HAP-1 (cell line): ENCODE measurements at regions not wholly inside any gene's neighbourhood (a gene's known extent, or its start where the extent isn't known, plus 50 kb on each side); places are given as distances from the start of the nearest gene placed in this dataset.

Experiments used
- DNase-seq, 2 experiments: peaks; one replicate each; pipeline ENCODE4 v3.0.0-alpha.2; 2016 to 2020; ENCODE audit warnings: low spot score in 2 of 2
- H3K27me3 ChIP-seq: fragments of 250-450 bp; sonication (Bioruptor Pico); 2 replicates; pipeline ENCODE4 v1.5.1; 2020; ENCODE audit warnings: low read depth, mild to moderate bottlenecking, moderate library complexity
- H3K36me3 ChIP-seq: fragments of 250-450 bp; sonication (Bioruptor Pico); replicated peaks from 2 replicates; pipeline ENCODE4 v1.5.1; 2020; ENCODE audit warnings: mild to moderate bottlenecking
- H3K4me1 ChIP-seq: fragments of 250-450 bp; sonication (Bioruptor Pico); 2 replicates; pipeline ENCODE4 v1.5.1; 2020; ENCODE audit warnings: mild to moderate bottlenecking
- H3K4me3 ChIP-seq: fragments of 250-450 bp; sonication (Bioruptor Pico); 2 replicates; pipeline ENCODE4 v1.5.1; 2020; ENCODE audit warnings: mild to moderate bottlenecking, moderate library complexity
- H3K9me3 ChIP-seq: fragments of 250-450 bp; sonication (Bioruptor Pico); 2 replicates; pipeline ENCODE4 v1.5.1; 2020; ENCODE audit warnings: mild to moderate bottlenecking, moderate library complexity
- in situ Hi-C: fragments of 300-500 bp; cut with MboI; formaldehyde crosslinking; loops from 3 replicates; pipeline ENCODE4 v1.14.3; 2020; ENCODE audit warnings: low sequenced_read_pairs, inconsistent platforms, mixed read lengths

DNA sequence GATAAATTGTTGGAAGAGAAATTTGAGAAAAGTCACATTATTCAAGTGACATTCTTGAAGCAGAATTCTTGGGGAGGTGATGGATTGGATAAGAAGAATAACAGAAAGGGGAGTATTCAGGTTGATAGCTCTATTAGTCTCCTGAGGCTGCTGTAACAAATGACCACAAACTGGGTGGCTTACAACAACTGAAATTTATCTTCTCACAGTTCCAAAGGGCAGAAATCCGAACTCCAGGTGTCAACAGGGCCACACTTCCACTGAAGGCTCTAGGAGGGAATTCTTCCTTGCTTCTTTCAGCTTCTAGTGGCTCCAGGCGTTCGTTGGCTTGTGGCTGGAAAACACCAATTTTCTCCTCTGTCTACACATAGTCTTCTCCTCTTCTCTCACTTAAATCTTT is 99.8 kb downstream of the TES start:
- H3K36me3 ChIP-seq: no peaks in the 10 kb centered on the region
- H3K27me3 ChIP-seq: peaks cover 3% of the 10 kb centered on the region
- no peak overlapping the region for H3K4me3 ChIP-seq
- in situ Hi-C loops: no loop called here
- H3K9me3 ChIP-seq: no peaks in the 10 kb centered on the region
- no peaks in the 10 kb centered on the region for H3K4me1 ChIP-seq
- no peak for DNase-seq

DNA sequence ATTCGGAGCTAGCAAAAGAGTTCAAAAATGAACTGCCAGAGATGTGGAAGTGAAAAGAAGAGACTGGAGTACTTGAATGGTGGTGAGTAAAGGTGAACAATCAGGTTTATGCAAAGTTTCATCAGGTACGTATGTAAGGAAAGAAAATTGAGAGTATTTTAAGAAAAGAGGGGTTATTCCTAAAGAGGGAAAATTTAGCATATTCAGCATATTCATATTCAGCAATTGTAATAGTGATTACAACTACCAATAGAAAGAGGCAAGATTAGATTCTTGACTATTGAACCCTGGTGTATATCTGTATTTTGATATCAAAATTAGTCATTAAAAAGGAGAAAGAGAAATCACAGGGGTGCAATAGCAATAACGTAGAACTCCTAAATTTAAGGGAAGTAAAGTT is 100.9 kb downstream of the TES start:
- in situ Hi-C loops: no loop called here
- no peaks in the 10 kb centered on the region for H3K4me1 ChIP-seq
- no peaks in the 10 kb centered on the region for H3K36me3 ChIP-seq
- DNase-seq: no peak
- no peak overlapping the region for H3K4me3 ChIP-seq
- no peaks in the 10 kb centered on the region for H3K9me3 ChIP-seq
- H3K27me3 ChIP-seq: peaks cover under 1% of the 10 kb centered on the region; the same call in 1 of the 2 replicates

GRCh38 chr7:116311816-116312471 is 101.6 kb downstream of the TES start:
- DNase-seq: no peak
- in situ Hi-C loops: no loop called here
- Histone ChIP-seq H3K27me3 (no peaks in the 10 kb centered on the region; the same call in 1 of the 2 replicates), H3K4me3 (no peak overlapping the region), H3K4me1 (no peaks in the 10 kb centered on the region), H3K9me3 (no peaks in the 10 kb centered on the region), H3K36me3 (no peaks in the 10 kb centered on the region)

DNA sequence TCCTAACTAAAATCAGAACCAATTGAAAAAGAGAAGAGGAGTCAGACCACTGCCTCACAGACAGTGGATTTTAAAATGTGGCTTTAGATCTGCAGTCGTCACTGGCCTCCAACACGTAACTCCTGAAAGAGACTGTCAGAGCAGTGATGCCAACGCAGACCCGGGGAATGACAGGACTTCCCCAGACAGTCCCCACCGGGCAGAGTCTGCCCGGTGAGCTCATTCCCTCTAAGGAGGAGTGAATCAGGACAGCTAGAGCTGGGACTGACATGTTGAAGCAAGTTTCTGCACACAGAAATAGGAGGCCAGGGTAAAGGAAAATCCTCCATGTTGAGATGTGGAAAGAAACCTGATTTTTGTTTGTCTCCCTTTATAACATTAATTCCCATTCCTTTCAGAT is 105.0 kb downstream of the TES start:
- Histone ChIP-seq H3K4me1 (no peaks in the 10 kb centered on the region), H3K4me3 (no peak overlapping the region), H3K9me3 (no peaks in the 10 kb centered on the region), H3K27me3 (no peaks in the 10 kb centered on the region), H3K36me3 (no peaks in the 10 kb centered on the region)
- DNase-seq: no peak
- in situ Hi-C loops: no loop called here

DNA sequence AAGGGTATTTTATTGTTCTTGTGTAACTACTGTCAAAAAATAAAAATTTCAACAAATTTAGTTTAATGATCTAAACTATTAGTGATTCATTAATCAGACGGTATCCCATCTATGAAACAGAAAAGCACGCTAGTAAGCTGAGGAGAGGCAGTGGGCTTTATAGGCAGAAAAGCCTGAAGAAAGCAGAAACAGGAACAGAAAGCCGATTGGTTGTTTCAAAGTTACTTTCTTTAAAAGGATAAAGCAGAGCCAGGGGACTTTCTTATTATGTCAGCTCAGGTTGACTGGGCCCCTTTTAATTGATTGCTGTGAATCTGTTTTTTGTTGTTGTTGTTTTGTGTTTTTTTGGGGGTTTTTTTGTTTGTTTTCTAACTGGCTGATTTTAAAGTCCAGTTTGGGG is 105.5 kb downstream of the TES start:
- no peak for DNase-seq
- in situ Hi-C loops: no loop called here
- no peaks in the 10 kb centered on the region for H3K9me3 ChIP-seq
- H3K36me3 ChIP-seq: no peaks in the 10 kb centered on the region
- H3K4me3 ChIP-seq: no peak overlapping the region
- H3K4me1 ChIP-seq: no peaks in the 10 kb centered on the region
- no peaks in the 10 kb centered on the region for H3K27me3 ChIP-seq

DNA sequence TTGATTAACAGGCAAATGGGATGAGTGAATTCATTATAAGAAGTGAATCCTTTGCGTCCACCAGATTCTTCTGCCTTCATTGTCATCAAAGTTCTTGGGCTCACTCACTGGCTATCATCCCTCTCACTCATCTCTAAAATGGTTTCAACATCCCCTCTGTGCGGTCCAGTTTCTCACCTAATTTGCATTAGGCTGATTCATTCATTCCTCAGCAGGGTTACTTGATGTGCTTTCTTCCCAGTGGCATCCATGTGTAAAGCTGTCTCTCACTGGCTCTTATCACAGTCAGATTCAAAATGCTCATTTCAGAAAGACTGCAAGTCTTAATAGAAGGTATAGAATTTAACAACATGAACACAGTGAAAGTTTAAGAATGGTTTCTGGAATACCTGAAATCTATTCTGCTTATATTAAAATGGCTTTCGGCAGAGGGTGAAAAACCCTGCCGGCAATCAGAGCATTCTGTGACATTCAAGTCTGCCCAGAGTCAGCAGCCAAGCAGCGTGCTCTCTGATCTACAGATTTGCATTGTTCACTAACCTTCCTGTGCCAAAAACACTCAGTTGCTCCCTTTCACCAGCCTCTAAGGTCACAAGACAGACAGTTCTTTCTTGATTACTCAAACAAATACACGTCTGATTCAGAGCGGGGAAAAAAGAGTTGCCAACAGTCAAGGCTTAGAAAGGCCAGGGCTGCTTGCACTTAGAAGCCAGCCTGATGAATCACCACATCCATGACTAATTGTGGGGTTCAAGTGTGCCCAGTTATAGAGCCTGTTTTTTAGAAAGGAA is 106.7 kb downstream of the TES start:
- no peak overlapping the region for H3K4me3 ChIP-seq
- no peaks in the 10 kb centered on the region for H3K4me1 ChIP-seq
- no peaks in the 10 kb centered on the region for H3K27me3 ChIP-seq
- DNase-seq: no peak
- no peaks in the 10 kb centered on the region for H3K9me3 ChIP-seq
- H3K36me3 ChIP-seq: no peaks in the 10 kb centered on the region
- in situ Hi-C loops: no loop called here

GRCh38 chr7:116317907-116318306 is 107.6 kb downstream of the TES start:
- Histone ChIP-seq H3K27me3 (no peaks in the 10 kb centered on the region), H3K9me3 (no peaks in the 10 kb centered on the region), H3K36me3 (no peaks in the 10 kb centered on the region), H3K4me3 (no peak overlapping the region), H3K4me1 (no peaks in the 10 kb centered on the region)
- in situ Hi-C loops: no loop called here
- DNase-seq: no peak

DNA sequence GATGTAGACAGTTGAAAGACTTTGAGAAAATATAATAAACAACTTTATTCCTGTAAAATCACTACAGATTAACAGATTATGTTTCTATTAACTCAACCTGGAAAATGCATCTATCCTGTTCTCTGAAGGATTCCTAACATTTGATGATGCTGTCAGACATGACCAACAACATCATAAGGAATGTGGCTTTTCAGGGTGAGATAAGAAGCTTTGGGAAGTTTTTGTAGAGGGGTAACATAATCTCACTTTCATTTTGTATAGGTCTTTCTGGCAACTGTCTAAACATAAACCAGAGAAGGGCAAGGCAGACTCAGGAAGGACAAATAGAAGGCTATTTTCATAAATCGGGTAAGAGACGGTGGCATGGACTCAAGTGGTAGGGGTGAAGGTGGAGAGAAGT is 112.2 kb downstream of the TES start:
- H3K4me3 ChIP-seq: no peak overlapping the region
- no peak for DNase-seq
- no peaks in the 10 kb centered on the region for H3K36me3 ChIP-seq
- H3K27me3 ChIP-seq: no peaks in the 10 kb centered on the region
- H3K9me3 ChIP-seq: no peaks in the 10 kb centered on the region
- no peaks in the 10 kb centered on the region for H3K4me1 ChIP-seq
- in situ Hi-C loops: no loop called here

DNA sequence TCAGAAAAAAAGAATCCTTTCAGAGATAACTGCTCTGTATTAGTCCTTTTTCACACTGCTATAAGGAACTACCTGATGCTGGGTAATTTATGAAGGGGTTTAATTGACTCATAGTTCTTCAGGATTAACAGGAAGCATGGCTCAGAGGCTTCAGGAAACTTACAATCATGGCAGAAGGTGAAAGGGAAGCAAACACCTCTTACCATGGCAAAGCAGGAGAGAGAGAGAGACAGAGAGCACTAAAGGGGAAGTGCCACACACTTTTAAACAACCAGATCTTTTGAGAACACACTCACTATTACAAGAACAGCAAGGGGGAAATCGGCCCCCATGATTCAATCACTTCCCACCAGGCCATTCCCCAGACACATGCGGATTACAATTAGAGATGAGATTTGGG is 114.2 kb downstream of the TES start:
- H3K4me3 ChIP-seq: no peak overlapping the region
- H3K4me1 ChIP-seq: no peaks in the 10 kb centered on the region
- no peak for DNase-seq
- H3K36me3 ChIP-seq: no peaks in the 10 kb centered on the region
- no peaks in the 10 kb centered on the region for H3K27me3 ChIP-seq
- H3K9me3 ChIP-seq: no peaks in the 10 kb centered on the region
- in situ Hi-C loops: no loop called here

- H3K4me1 ChIP-seq: no peaks in the 10 kb centered on the region
- H3K4me3 ChIP-seq: no peak overlapping the region
- in situ Hi-C loops: no loop called here
- H3K36me3 ChIP-seq: no peaks in the 10 kb centered on the region
- no peaks in the 10 kb centered on the region for H3K9me3 ChIP-seq
- H3K27me3 ChIP-seq: no peaks in the 10 kb centered on the region
- no peak for DNase-seq
These were observed 115.2 kb downstream of the TES start for GRCh38 chr7:116325517-116325916.

GRCh38 chr7:116327135-116327534 is 116.8 kb downstream of the TES start:
- Histone ChIP-seq H3K36me3 (no peaks in the 10 kb centered on the region), H3K4me3 (no peak overlapping the region), H3K9me3 (no peaks in the 10 kb centered on the region), H3K27me3 (no peaks in the 10 kb centered on the region), H3K4me1 (no peaks in the 10 kb centered on the region; the same call in 1 of the 2 replicates)
- DNase-seq: no peak
- in situ Hi-C loops: no loop called here

DNA sequence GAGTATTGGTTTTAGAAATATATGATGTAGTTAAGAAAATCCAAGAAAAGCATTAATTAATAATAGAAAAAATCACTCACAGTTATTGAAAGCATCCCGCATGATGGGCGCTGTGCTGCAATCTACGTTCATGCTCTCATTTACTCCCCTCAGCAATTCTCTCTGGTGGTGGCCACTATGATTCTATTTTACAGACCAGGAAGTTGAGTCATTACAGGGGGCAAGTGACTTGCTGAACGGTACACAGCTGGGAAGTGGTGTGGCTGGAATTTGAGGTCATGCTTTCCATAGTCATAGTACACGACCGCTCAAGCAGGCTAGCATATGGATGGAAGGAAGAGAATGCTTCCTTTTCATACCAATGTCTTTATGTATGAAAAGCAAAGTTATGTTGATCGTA is 117.4 kb downstream of the TES start:
- Histone ChIP-seq H3K36me3 (no peaks in the 10 kb centered on the region), H3K4me3 (no peak overlapping the region), H3K27me3 (no peaks in the 10 kb centered on the region), H3K4me1 (no peaks in the 10 kb centered on the region; the same call in 1 of the 2 replicates), H3K9me3 (no peaks in the 10 kb centered on the region)
- DNase-seq: no peak
- in situ Hi-C loops: no loop called here

DNA sequence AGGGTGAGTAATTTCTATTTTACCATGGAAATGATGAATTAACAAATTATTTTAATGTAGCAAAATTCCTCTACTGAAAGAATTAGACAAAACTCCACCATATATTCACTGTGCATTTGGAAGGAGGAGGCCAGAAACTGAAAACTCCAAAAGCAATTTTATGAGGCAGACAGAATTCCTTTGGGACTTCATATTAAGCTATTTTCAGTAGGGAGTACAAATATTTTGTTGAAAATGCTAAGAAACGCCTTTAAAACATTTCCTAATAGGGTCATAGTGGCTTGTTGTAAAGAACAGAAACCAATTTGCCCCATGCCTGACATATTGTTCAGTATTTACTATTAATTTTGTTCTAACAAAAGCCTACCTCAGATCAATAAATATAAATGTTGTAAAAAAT is 117.8 kb downstream of the TES start:
- no peaks in the 10 kb centered on the region for H3K27me3 ChIP-seq
- no peak for DNase-seq
- no peaks in the 10 kb centered on the region for H3K9me3 ChIP-seq
- no peaks in the 10 kb centered on the region for H3K36me3 ChIP-seq
- no peaks in the 10 kb centered on the region; the same call in 1 of the 2 replicates for H3K4me1 ChIP-seq
- H3K4me3 ChIP-seq: no peak overlapping the region
- in situ Hi-C loops: no loop called here

GRCh38 chr7:116329686-116330503 is 119.6 kb downstream of the TES start:
- no peaks in the 10 kb centered on the region for H3K9me3 ChIP-seq
- H3K36me3 ChIP-seq: no peaks in the 10 kb centered on the region
- H3K27me3 ChIP-seq: no peaks in the 10 kb centered on the region
- DNase-seq: no peak
- H3K4me1 ChIP-seq: no peaks in the 10 kb centered on the region; the same call in 1 of the 2 replicates
- in situ Hi-C loops: no loop called here
- no peak overlapping the region for H3K4me3 ChIP-seq
